IMR-90 (cell line): ENCODE measurements at regions not wholly inside any gene's neighbourhood (a gene's known extent, or its start where the extent isn't known, plus 50 kb on each side); places are given as distances from the start of the nearest gene placed in this dataset.

ENCODE experiments used
- BHLHE40 ChIP-seq: fragments of 150-350 bp; IDR thresholded peaks from 2 replicates; pipeline ENCODE4 v1.6.1; 2016; ENCODE audit warnings: mild to moderate bottlenecking, low read depth, low read length
- CEBPB ChIP-seq: IDR thresholded peaks from 2 replicates; pipeline ENCODE4 v1.6.1; 2012; ENCODE audit warnings: low read depth, low read length, improper control_type of control experiment
- MAZ ChIP-seq: IDR thresholded peaks from 2 replicates; pipeline ENCODE4 v1.6.1; 2012; ENCODE audit warnings: low read depth, mild to moderate bottlenecking, low read length, improper control_type of control experiment, moderate library complexity, borderline replicate concordance
- MXI1 ChIP-seq: IDR thresholded peaks from 2 replicates; pipeline ENCODE4 v1.6.1; 2012; ENCODE audit warnings: low read depth, mild to moderate bottlenecking, low read length, moderate library complexity, borderline replicate concordance
- NFE2L2 ChIP-seq: fragments of 150-350 bp; IDR thresholded peaks from 2 replicates; pipeline ENCODE4 v1.6.1; 2016; ENCODE audit warnings: low read depth, mild to moderate bottlenecking, low read length
- POLR2A ChIP-seq: IDR thresholded peaks from 2 replicates; pipeline ENCODE4 v1.6.1; 2012; ENCODE audit warnings: mild to moderate bottlenecking, low read depth, low read length
- RAD21 ChIP-seq: IDR thresholded peaks from 2 replicates; pipeline ENCODE4 v1.6.1; 2012; ENCODE audit warnings: low read length, improper control_type of control experiment
- RFX5 ChIP-seq: IDR thresholded peaks from 2 replicates; pipeline ENCODE4 v1.8.0; 2012; ENCODE audit warnings: low read depth, mild to moderate bottlenecking, low read length, moderate library complexity
- SMC3 ChIP-seq: fragments of 150-350 bp; IDR thresholded peaks from 2 replicates; pipeline ENCODE4 v1.6.1; 2016; ENCODE audit warnings: low read depth, mild to moderate bottlenecking, antibody characterized with exemption, low read length, moderate library complexity
- TF ChIP-seq, protein P1 (sequence below): fragments of 150-350 bp; IDR thresholded peaks from 2 replicates; pipeline ENCODE4 v1.6.1; 2016; ENCODE audit warnings: low read depth, mild to moderate bottlenecking, low read length, moderate library complexity, borderline replicate concordance
- TF ChIP-seq, protein P2 (sequence below): conservative IDR thresholded peaks from 2 replicates; pipeline ENCODE4 v1.5.1; 2012; ENCODE audit warnings: mild to moderate bottlenecking, low read depth, low read length, improper control_type of control experiment
- TF ChIP-seq, protein P3 (sequence below): fragments of 150-350 bp; IDR thresholded peaks from 2 replicates; pipeline ENCODE4 v1.6.1; 2017; ENCODE audit warnings: mild to moderate bottlenecking, antibody characterized with exemption, low read length, low read depth

DNA sequence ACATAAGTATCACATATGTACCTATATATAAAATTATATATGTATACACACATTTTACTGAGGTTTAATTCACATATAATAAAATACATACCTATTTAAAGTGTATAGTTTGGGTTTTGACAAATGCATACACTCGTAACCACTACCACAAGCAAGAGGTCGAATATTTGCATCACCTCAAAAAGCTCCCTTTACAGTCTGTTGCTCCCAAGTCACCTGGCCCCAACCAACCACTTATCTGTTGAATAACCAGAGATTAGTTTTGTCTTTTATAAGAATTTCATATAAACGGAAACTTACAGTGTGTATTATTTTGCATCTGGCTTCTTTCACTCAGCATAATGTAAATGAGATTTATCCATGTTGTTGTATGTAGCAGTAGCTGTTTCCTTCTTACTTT, 218.9 kb downstream of the MAT2B start:
- no peak for TF ChIP-seq POLR2A
- TF ChIP-seq NFE2L2, result no peak
- TF ChIP-seq, protein P1, sequence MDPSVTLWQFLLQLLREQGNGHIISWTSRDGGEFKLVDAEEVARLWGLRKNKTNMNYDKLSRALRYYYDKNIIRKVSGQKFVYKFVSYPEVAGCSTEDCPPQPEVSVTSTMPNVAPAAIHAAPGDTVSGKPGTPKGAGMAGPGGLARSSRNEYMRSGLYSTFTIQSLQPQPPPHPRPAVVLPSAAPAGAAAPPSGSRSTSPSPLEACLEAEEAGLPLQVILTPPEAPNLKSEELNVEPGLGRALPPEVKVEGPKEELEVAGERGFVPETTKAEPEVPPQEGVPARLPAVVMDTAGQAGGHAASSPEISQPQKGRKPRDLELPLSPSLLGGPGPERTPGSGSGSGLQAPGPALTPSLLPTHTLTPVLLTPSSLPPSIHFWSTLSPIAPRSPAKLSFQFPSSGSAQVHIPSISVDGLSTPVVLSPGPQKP, result no peak
- TF ChIP-seq, protein P2, sequence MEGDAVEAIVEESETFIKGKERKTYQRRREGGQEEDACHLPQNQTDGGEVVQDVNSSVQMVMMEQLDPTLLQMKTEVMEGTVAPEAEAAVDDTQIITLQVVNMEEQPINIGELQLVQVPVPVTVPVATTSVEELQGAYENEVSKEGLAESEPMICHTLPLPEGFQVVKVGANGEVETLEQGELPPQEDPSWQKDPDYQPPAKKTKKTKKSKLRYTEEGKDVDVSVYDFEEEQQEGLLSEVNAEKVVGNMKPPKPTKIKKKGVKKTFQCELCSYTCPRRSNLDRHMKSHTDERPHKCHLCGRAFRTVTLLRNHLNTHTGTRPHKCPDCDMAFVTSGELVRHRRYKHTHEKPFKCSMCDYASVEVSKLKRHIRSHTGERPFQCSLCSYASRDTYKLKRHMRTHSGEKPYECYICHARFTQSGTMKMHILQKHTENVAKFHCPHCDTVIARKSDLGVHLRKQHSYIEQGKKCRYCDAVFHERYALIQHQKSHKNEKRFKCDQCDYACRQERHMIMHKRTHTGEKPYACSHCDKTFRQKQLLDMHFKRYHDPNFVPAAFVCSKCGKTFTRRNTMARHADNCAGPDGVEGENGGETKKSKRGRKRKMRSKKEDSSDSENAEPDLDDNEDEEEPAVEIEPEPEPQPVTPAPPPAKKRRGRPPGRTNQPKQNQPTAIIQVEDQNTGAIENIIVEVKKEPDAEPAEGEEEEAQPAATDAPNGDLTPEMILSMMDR, result no peak
- TF ChIP-seq SMC3, result no peak
- TF ChIP-seq MXI1, result no peak
- no peak for TF ChIP-seq RFX5
- TF ChIP-seq MAZ, result no peak
- no peak for TF ChIP-seq BHLHE40
- TF ChIP-seq, protein P3, sequence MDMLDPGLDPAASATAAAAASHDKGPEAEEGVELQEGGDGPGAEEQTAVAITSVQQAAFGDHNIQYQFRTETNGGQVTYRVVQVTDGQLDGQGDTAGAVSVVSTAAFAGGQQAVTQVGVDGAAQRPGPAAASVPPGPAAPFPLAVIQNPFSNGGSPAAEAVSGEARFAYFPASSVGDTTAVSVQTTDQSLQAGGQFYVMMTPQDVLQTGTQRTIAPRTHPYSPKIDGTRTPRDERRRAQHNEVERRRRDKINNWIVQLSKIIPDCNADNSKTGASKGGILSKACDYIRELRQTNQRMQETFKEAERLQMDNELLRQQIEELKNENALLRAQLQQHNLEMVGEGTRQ, result no peak
- no peak for TF ChIP-seq CEBPB
- TF ChIP-seq RAD21, result no peak
